ENCODE measurements at regions not wholly inside any gene's neighbourhood (a gene's known extent, or its start where the extent isn't known, plus 50 kb on each side); places are given as distances from the start of the nearest gene placed in this dataset.

DNA sequence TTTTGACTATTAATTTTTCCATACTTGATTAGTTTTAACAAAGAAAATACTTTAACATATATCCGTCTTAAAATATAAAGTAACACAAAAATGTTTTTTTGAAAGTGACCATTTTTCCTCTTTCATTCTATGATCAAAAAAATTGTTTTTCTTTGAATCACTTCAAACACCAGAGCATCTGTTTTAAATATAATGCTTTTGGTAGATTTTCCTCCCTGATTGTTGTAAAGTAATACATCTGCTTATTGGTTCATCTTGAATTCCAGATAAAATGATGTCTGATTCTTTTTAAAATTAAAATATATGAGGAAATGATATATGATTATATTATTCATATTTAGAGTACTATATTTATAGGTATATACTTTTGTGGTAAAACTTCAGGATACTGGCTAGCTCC lies 76.2 kb upstream of the LPAR1 start:
- no peaks in the 10 kb centered on the region for H3K4me1 ChIP-seq
- intact Hi-C loops (cut with DNase I; ENCODE audit: low total_unique reads) = no loop called here
- H3K9me3 ChIP-seq = no peaks in the 10 kb centered on the region
- H3K36me3 ChIP-seq = no peaks in the 10 kb centered on the region
- no peak overlapping the region for H3K27ac ChIP-seq
- H3K27me3 ChIP-seq = no peaks in the 10 kb centered on the region
- ATAC-seq (no peak), DNase-seq (no peak)
- no peak overlapping the region for H3K4me3 ChIP-seq
- in situ Hi-C loops (cut with MboI; ENCODE audit: low sequenced_read_pairs in 4 of 4) = loop anchor here in 1 of 4 donors (10.0 kb wide), 1 partner anchor 150 kb away; no protein-coding TSS in a partner anchor
- TF ChIP-seq POLR2A (IDR thresholded peaks at IDR 0.05) (no peak), CTCF (IDR thresholded peaks at IDR 0.05 in 4 of 5, conservative IDR thresholded peaks at IDR 0.05 in 1 of 5) (no peak)

DNA sequence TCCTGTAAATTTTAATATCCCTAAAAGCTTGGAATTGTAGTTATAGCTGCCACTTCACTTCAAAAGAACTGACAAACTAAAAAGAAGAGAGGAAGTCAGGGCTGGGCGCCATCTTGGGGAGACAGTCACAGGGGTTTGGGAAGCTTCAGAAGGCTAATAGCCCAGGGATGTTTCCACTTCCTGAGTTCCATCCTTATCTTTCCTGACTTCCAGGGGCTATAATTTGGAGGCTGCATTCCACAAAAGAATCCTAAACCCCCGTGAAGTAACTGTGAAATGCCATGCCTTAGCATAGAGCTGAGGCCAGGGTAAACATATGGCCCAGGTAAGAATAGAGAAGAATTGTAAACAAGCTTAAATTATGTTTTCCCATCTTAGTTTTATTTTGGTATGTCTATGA lies 75.4 kb upstream of the LPAR1 start:
- Histone ChIP-seq H3K36me3 (no peaks in the 10 kb centered on the region), H3K27me3 (no peaks in the 10 kb centered on the region), H3K27ac (no peak overlapping the region), H3K4me3 (no peak overlapping the region), H3K9me3 (no peaks in the 10 kb centered on the region), H3K4me1 (no peaks in the 10 kb centered on the region)
- no peak for DNase-seq
- ATAC-seq = no peak
- in situ Hi-C loops (cut with MboI; ENCODE audit: low sequenced_read_pairs in 4 of 4) = loop anchor here in 1 of 4 donors (10.0 kb wide), 1 partner anchor 151 kb away; no protein-coding TSS in a partner anchor
- intact Hi-C loops (cut with DNase I; ENCODE audit: low total_unique reads) = no loop called here
- TF ChIP-seq CTCF (IDR thresholded peaks at IDR 0.05 in 4 of 5, conservative IDR thresholded peaks at IDR 0.05 in 1 of 5) (no peak), POLR2A (IDR thresholded peaks at IDR 0.05) (no peak)

- in situ Hi-C loops (cut with MboI; ENCODE audit: low sequenced_read_pairs in 4 of 4) (loop anchor here in 1 of 4 donors (10.0 kb wide), 1 partner anchor 154 kb away; no protein-coding TSS in a partner anchor), intact Hi-C loops (cut with DNase I; ENCODE audit: low total_unique reads) (no loop called here)
- Histone ChIP-seq H3K4me1 (no peaks in the 10 kb centered on the region), H3K27me3 (no peaks in the 10 kb centered on the region), H3K4me3 (no peak overlapping the region), H3K9me3 (no peaks in the 10 kb centered on the region), H3K27ac (no peak overlapping the region), H3K36me3 (no peaks in the 10 kb centered on the region)
- TF ChIP-seq CTCF (IDR thresholded peaks at IDR 0.05 in 4 of 5, conservative IDR thresholded peaks at IDR 0.05 in 1 of 5) (no peak), POLR2A (IDR thresholded peaks at IDR 0.05) (no peak)
- DNase-seq (no peak), ATAC-seq (no peak)
Measured at GRCh38 chr9:111110805-111111204, 72.5 kb upstream of the LPAR1 start.

- H3K36me3 ChIP-seq = no peaks in the 10 kb centered on the region
- H3K9me3 ChIP-seq = no peaks in the 10 kb centered on the region
- intact Hi-C loops (cut with DNase I; ENCODE audit: low total_unique reads) (no loop called here), in situ Hi-C loops (cut with MboI; ENCODE audit: low sequenced_read_pairs in 4 of 4) (no loop called here)
- no peaks in the 10 kb centered on the region for H3K27me3 ChIP-seq
- H3K4me1 ChIP-seq = no peaks in the 10 kb centered on the region
- no peak overlapping the region for H3K4me3 ChIP-seq
- ATAC-seq = no peak
- TF ChIP-seq CTCF (IDR thresholded peaks at IDR 0.05 in 4 of 5, conservative IDR thresholded peaks at IDR 0.05 in 1 of 5) = no peak
- TF ChIP-seq POLR2A (IDR thresholded peaks at IDR 0.05) = no peak
- DNase-seq = no peak
- H3K27ac ChIP-seq = no peak overlapping the region
Measured at GRCh38 chr9:111108946-111109345, 70.7 kb upstream of the LPAR1 start.

- DNase-seq (no peak), ATAC-seq (no peak)
- Histone ChIP-seq H3K27ac (no peak overlapping the region), H3K27me3 (no peaks in the 10 kb centered on the region), H3K4me1 (no peaks in the 10 kb centered on the region), H3K4me3 (no peak overlapping the region), H3K9me3 (no peaks in the 10 kb centered on the region), H3K36me3 (no peaks in the 10 kb centered on the region)
- intact Hi-C loops (cut with DNase I; ENCODE audit: low total_unique reads) (no loop called here), in situ Hi-C loops (cut with MboI; ENCODE audit: low sequenced_read_pairs in 4 of 4) (no loop called here)
- no peak for TF ChIP-seq POLR2A (IDR thresholded peaks at IDR 0.05)
- no peak for TF ChIP-seq CTCF (IDR thresholded peaks at IDR 0.05 in 4 of 5, conservative IDR thresholded peaks at IDR 0.05 in 1 of 5)
Measured at GRCh38 chr9:111107141-111107540, 68.9 kb upstream of the LPAR1 start.
